Stimulated activated CD8-positive, alpha-beta memory T cell treated with anti-CD3 and anti-CD28 coated beads, Interleukin-2, amount 100 ng/mL, for 48 hours (primary cell): ENCODE measurements at regions not wholly inside any gene's neighbourhood (a gene's known extent, or its start where the extent isn't known, plus 50 kb on each side); places are given as distances from the start of the nearest gene placed in this dataset.
"Not testable (repeated sequence)": the region's sequence is repeated elsewhere in the genome, so short reads cannot be mapped to it uniquely, and the experiment has no call there.

ENCODE experiments used
- DNase-seq, 2 donors: peaks; one replicate each; pipeline ENCODE4 v3.0.0-alpha.2; 2020; ENCODE audit warnings: low read depth in 2 of 2

GRCh38 chr5:92879806-92880543, 701.0 kb downstream of the NR2F1-AS1 start:
- DNase-seq: no peak

GRCh38 chr5:92874790-92875189, 706.2 kb downstream of the NR2F1-AS1 start:
- DNase-seq: no peak

- no peak for DNase-seq
These were observed 712.6 kb downstream of the NR2F1-AS1 start for GRCh38 chr5:92868442-92868841.

- no peak for DNase-seq
These were observed 716.4 kb downstream of the NR2F1-AS1 start for GRCh38 chr5:92864591-92864990.

GRCh38 chr5:92863666-92864065, 717.4 kb downstream of the NR2F1-AS1 start:
- no peak for DNase-seq

- DNase-seq: no peak
These were observed 719.3 kb downstream of the NR2F1-AS1 start for GRCh38 chr5:92861531-92862285.

GRCh38 chr5:92860061-92860460, 721.0 kb downstream of the NR2F1-AS1 start:
- DNase-seq: no peak

GRCh38 chr5:92852219-92852618, 728.8 kb downstream of the NR2F1-AS1 start:
- DNase-seq: no peak

- DNase-seq: no peak
These were observed 730.1 kb downstream of the NR2F1-AS1 start for GRCh38 chr5:92850886-92851285.

GRCh38 chr5:92849756-92850155, 731.3 kb downstream of the NR2F1-AS1 start:
- DNase-seq: no peak

- DNase-seq: no peak
These were observed 739.3 kb downstream of the NR2F1-AS1 start for GRCh38 chr5:92841604-92842155.

- DNase-seq: no peak
These were observed 742.8 kb downstream of the NR2F1-AS1 start for GRCh38 chr5:92838253-92838652.

- no peak for DNase-seq
These were observed 743.9 kb downstream of the NR2F1-AS1 start for GRCh38 chr5:92836855-92837755.

GRCh38 chr5:92835712-92836111, 745.3 kb downstream of the NR2F1-AS1 start:
- no peak for DNase-seq

- DNase-seq: not testable (repeated sequence)
These were observed 757.5 kb downstream of the NR2F1-AS1 start for GRCh38 chr5:92823551-92823950.

GRCh38 chr5:92822183-92822582, 758.8 kb downstream of the NR2F1-AS1 start:
- DNase-seq: no peak

GRCh38 chr5:92809855-92810465, 771.1 kb downstream of the NR2F1-AS1 start:
- no peak for DNase-seq

- no peak for DNase-seq
These were observed 772.5 kb downstream of the NR2F1-AS1 start for GRCh38 chr5:92808474-92808873.

- DNase-seq: no peak
These were observed 773.9 kb downstream of the NR2F1-AS1 start for GRCh38 chr5:92807085-92807484.

GRCh38 chr5:92805446-92805845, 775.6 kb downstream of the NR2F1-AS1 start:
- DNase-seq: no peak

- no peak for DNase-seq
These were observed 779.1 kb downstream of the NR2F1-AS1 start for GRCh38 chr5:92801911-92802310.
